ENCODE measurements at regions not wholly inside any gene's neighbourhood (a gene's known extent, or its start where the extent isn't known, plus 50 kb on each side); places are given as distances from the start of the nearest gene placed in this dataset.
"Not testable (repeated sequence)": the region's sequence is repeated elsewhere in the genome, so short reads cannot be mapped to it uniquely, and the experiment has no call there.

DNA sequence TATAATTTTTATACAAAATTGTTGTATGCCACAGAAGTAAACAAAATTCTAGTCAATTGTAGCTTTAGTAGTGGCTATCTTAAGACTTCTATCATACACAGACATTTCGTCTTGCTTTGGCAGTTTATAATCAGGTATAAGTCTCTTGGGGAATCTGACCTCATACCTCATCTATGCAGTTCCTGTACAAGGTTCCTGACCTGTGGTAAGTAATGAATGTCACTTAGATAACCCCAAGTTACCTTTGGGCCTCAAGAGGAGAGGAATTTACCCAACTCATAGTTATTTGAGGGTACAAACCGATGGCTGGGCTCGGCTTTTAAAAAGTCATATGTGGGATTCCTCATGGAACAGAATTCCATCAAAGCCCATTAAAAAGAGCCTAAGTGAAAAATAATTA lies 58.8 kb upstream of the UNC93A start (continued):
- TF ChIP-seq ZNF600 (tag by site-specific recombination; IDR thresholded peaks at IDR 0.05), result no peak
- TF ChIP-seq, protein P1, sequence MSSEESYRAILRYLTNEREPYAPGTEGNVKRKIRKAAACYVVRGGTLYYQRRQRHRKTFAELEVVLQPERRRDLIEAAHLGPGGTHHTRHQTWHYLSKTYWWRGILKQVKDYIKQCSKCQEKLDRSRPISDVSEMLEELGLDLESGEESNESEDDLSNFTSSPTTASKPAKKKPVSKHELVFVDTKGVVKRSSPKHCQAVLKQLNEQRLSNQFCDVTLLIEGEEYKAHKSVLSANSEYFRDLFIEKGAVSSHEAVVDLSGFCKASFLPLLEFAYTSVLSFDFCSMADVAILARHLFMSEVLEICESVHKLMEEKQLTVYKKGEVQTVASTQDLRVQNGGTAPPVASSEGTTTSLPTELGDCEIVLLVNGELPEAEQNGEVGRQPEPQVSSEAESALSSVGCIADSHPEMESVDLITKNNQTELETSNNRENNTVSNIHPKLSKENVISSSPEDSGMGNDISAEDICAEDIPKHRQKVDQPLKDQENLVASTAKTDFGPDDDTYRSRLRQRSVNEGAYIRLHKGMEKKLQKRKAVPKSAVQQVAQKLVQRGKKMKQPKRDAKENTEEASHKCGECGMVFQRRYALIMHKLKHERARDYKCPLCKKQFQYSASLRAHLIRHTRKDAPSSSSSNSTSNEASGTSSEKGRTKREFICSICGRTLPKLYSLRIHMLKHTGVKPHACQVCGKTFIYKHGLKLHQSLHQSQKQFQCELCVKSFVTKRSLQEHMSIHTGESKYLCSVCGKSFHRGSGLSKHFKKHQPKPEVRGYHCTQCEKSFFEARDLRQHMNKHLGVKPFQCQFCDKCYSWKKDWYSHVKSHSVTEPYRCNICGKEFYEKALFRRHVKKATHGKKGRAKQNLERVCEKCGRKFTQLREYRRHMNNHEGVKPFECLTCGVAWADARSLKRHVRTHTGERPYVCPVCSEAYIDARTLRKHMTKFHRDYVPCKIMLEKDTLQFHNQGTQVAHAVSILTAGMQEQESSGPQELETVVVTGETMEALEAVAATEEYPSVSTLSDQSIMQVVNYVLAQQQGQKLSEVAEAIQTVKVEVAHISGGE (tag by site-specific recombination; conservative IDR thresholded peaks at IDR 0.05; ENCODE audit: low read depth), result no peak
- no peak for TF ChIP-seq ZNF10 (tag by site-specific recombination; IDR thresholded peaks at IDR 0.05)
- no peak for TF ChIP-seq ZNF621 (tag by site-specific recombination; IDR thresholded peaks at IDR 0.05)

DNA sequence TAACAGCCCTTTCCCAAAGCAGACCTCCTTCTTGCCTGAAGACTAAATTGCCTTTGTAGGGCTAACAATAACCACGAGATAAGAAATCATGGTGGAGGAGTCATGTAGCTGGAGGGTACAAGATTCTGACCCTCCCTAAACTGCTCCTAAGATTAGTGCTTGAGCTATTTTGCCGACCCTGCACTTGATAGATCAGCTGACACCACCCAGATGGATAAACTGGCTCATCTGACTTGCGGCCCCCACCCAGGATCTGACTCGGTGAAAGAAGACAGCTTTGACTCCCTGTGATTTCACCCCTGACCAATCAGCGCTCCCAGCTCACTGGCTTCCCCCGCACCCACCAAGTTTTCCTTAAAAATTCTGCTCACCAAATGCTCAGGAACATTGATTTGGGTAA lies 57.6 kb upstream of the UNC93A start:
- Histone ChIP-seq H3K36me3 (ENCODE audit: control insufficient read depth in 2 of 2, insufficient read depth in 1 of 2, low read length in 2 of 2) (no peaks in the 10 kb centered on the region), H3K27ac (ENCODE audit: extremely low read depth, low read depth, low read length) (no peak overlapping the region), H3K4me3 (ENCODE audit: low read depth, low read length) (no peak overlapping the region), H3K9me3 (ENCODE audit: control insufficient read depth, insufficient read depth, low read depth, low read length) (no peaks in the 10 kb centered on the region), H3K4me1 (ENCODE audit: control insufficient read depth, insufficient read depth, low read length) (no peaks in the 10 kb centered on the region)
- TF ChIP-seq ZXDB (tag by site-specific recombination; IDR thresholded peaks at IDR 0.05) (no peak), ZNF248 (tag by site-specific recombination; IDR thresholded peaks at IDR 0.05) (no peak), ZBTB17 (tag by site-specific recombination; IDR thresholded peaks at IDR 0.05) (no peak), AEBP2 (tag by site-specific recombination; IDR thresholded peaks at IDR 0.05; ENCODE audit: borderline replicate concordance) (no peak), ZNF530 (tag by site-specific recombination; IDR thresholded peaks at IDR 0.05; ENCODE audit: low read depth) (no peak), ZNF202 (tag by site-specific recombination; IDR thresholded peaks at IDR 0.05; ENCODE audit: borderline replicate concordance) (no peak), ZSCAN16 (tag by site-specific recombination; IDR thresholded peaks at IDR 0.05) (no peak), BCL6B (tag by site-specific recombination; IDR thresholded peaks at IDR 0.05) (no peak), FEZF1 (tag by site-specific recombination; IDR thresholded peaks at IDR 0.05) (no peak), ZNF211 (tag by site-specific recombination; IDR thresholded peaks at IDR 0.05; ENCODE audit: low read depth) (no peak), ZNF48 (tag by site-specific recombination; IDR thresholded peaks at IDR 0.05) (no peak), ZNF621 (tag by site-specific recombination; IDR thresholded peaks at IDR 0.05) (no peak), ZNF114 (tag by site-specific recombination; IDR thresholded peaks at IDR 0.05) (no peak)
- TF ChIP-seq, protein P2, sequence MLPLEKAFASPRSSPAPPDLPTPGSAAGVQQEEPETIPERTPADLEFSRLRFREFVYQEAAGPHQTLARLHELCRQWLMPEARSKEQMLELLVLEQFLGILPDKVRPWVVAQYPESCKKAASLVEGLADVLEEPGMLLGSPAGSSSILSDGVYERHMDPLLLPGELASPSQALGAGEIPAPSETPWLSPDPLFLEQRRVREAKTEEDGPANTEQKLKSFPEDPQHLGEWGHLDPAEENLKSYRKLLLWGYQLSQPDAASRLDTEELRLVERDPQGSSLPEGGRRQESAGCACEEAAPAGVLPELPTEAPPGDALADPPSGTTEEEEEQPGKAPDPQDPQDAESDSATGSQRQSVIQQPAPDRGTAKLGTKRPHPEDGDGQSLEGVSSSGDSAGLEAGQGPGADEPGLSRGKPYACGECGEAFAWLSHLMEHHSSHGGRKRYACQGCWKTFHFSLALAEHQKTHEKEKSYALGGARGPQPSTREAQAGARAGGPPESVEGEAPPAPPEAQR (tag by site-specific recombination; IDR thresholded peaks at IDR 0.05), result no peak
- POLR2A ChIA-PET, result no interaction called here
- CTCF ChIA-PET, result no interaction called here

DNA sequence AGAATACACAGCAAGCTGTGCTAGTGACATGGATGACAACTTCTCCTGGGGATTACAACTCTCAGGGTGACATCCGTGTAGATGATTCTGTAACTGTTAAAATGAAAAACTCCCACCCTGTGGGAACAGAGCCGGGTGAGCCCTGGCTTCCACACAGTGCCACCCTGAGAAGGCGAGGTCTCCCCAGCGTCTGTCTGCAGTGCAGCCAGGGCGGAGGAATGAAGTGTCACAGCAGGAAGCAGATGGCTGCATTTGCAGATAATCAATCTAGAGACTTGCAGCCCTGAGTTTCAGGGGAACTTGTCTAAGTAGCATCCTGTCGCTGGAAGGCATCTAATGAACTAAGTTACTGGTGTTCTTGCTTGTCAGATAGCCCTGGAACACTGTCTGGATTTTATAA lies 56.5 kb upstream of the UNC93A start:
- CTCF ChIA-PET; H3K27ac ChIP-seq (ENCODE audit: extremely low read depth, low read depth, low read length); H3K4me1 ChIP-seq (ENCODE audit: control insufficient read depth, insufficient read depth, low read length); POLR2A ChIA-PET; H3K36me3 ChIP-seq (ENCODE audit: control insufficient read depth in 2 of 2, insufficient read depth in 1 of 2, low read length in 2 of 2); H3K4me3 ChIP-seq (ENCODE audit: low read depth, low read length); H3K9me3 ChIP-seq (ENCODE audit: control insufficient read depth, insufficient read depth, low read depth, low read length): not testable (repeated sequence)
